ELR (cell line): ENCODE measurements at regions not wholly inside any gene's neighbourhood (a gene's known extent, or its start where the extent isn't known, plus 50 kb on each side); places are given as distances from the start of the nearest gene placed in this dataset.
"Not testable (repeated sequence)": the region's sequence is repeated elsewhere in the genome, so short reads cannot be mapped to it uniquely, and the experiment has no call there.

Experiments
- DNase-seq: peaks from one replicate; pipeline ENCODE4 v3.0.0-alpha.2; 2015; ENCODE audit warnings: low read depth

- DNase-seq = no peak
These were observed 163.7 kb downstream of the ESM1 start for GRCh38 chr5:54821445-54822323.

- no peak for DNase-seq
These were observed 164.9 kb downstream of the ESM1 start for GRCh38 chr5:54820346-54821134.

- DNase-seq = peak; percentile 85
These were observed 178.0 kb downstream of the ESM1 start for GRCh38 chr5:54807421-54807820.

- no peak for DNase-seq
These were observed 180.9 kb downstream of the ESM1 start for GRCh38 chr5:54804521-54804920.

- no peak for DNase-seq
These were observed 181.3 kb downstream of the ESM1 start for GRCh38 chr5:54804086-54804485.

- no peak for DNase-seq
These were observed 181.9 kb downstream of the ESM1 start for GRCh38 chr5:54803471-54804011.

GRCh38 chr5:54799645-54800044 is 185.7 kb downstream of the ESM1 start:
- DNase-seq = no peak

GRCh38 chr5:54795777-54796176 is 189.6 kb downstream of the ESM1 start:
- DNase-seq = no peak

- peak; percentile 16 for DNase-seq
These were observed 190.1 kb downstream of the ESM1 start for GRCh38 chr5:54795284-54795683.

GRCh38 chr5:54794135-54794975 is 191.0 kb downstream of the ESM1 start:
- no peak for DNase-seq

GRCh38 chr5:54793468-54794134 is 191.8 kb downstream of the ESM1 start:
- DNase-seq = no peak

- peak; percentile 40 for DNase-seq
These were observed 192.6 kb downstream of the ESM1 start for GRCh38 chr5:54792611-54793404.

GRCh38 chr5:54787910-54788309 is 197.5 kb downstream of the ESM1 start:
- DNase-seq = not testable (repeated sequence)

GRCh38 chr5:54785729-54786591 is 199.4 kb downstream of the ESM1 start:
- DNase-seq = no peak

GRCh38 chr5:54778783-54779182 is 206.6 kb downstream of the ESM1 start:
- no peak for DNase-seq

- no peak for DNase-seq
These were observed 209.7 kb downstream of the ESM1 start for GRCh38 chr5:54775645-54776044.

- DNase-seq = peak; percentile 21
These were observed 210.9 kb downstream of the ESM1 start for GRCh38 chr5:54774281-54775170.

GRCh38 chr5:54772684-54773083 is 212.7 kb downstream of the ESM1 start:
- no peak for DNase-seq

GRCh38 chr5:54772231-54772630 is 213.2 kb downstream of the ESM1 start:
- no peak for DNase-seq
